ENCODE measurements at regions not wholly inside any gene's neighbourhood (a gene's known extent, or its start where the extent isn't known, plus 50 kb on each side); places are given as distances from the start of the nearest gene placed in this dataset.

DNA sequence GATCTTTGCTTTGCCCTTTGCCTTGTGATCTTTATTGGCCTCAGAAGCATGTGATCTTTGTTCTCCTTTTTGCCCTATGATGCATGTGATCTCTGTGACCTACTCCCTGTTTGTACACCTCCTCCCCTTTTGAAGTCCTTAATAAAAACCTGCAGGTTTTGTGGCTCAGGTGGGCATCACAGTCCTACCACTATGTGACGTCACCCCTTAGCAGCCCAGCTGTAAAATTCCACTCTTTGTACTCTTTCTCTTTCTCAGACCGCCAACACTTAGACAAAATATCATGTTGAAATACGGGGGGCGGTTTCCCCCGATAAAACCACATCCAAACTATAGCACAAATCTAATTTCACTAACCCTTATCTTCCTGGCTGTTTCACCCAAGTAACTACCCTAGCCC lies 76.7 kb upstream of the RAPGEF4 start:
- no peak for DNase-seq (ENCODE audit: low read depth in 2 of 2)

DNA sequence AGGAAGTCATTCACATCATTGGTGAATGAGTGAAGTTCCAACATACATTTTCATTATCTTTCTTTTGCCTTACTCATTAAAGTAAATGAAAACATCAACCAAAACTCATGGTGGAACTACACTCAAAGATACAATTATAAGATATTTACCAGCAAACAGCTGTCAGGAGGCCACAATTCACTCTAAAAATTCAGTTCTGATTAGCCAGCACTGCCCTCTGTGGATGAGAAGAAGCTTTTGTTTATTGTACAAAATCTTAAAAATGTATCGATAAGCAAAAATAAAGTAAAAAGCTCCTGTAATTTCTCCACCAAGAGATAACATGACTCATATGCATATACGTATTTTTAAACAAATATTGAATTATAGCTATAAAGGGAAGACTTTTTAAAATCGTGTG lies 73.5 kb upstream of the RAPGEF4 start:
- DNase-seq (ENCODE audit: low read depth in 2 of 2), result no peak

DNA sequence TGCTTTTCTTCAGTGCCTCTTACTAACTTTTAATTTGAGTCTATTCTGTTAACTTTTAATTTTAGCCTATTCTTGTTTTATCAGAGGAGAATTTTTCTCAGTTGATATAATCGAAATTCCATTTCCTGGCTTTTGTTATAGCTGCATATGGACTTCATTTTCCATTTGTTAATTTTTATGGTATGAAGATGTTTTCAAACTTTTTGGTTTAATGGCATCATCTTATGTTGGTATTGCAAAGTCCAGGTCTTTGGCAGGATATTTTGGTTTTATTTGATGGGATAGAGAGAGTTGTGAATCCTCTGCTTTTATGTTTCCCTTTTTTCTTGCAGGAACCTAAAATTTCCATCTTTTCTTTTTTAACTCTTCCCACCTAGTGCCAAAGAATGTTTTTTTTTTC lies 70.9 kb upstream of the RAPGEF4 start:
- DNase-seq (ENCODE audit: low read depth in 2 of 2), result no peak

GRCh38 chr2:172667581-172668325 lies 67.9 kb upstream of the RAPGEF4 start:
- DNase-seq (ENCODE audit: low read depth in 2 of 2), result no peak

- DNase-seq (ENCODE audit: low read depth in 2 of 2), result no peak
These were observed 64.1 kb upstream of the RAPGEF4 start for GRCh38 chr2:172671501-172671900.

DNA sequence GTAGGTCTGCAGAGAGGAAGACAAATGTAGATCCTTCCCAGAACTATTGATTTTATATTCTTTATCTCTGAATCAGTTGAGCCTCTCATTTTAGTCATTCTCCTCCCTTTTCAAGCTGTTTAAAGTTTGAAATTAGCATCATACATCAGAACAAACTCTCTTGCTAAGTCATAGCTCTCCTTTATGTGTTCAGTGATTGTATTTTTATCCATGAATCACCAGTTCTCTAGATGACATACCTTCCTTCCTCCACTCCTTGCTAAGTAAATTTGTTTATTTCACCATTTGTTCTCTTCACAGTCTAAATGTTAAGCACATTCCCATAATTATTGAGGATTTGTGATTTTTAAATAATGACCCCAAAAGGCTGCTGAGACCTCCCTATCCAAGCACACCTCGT lies 63.5 kb upstream of the RAPGEF4 start:
- DNase-seq (ENCODE audit: low read depth in 2 of 2), result peak in 1 of 2 donors; percentile 70

DNA sequence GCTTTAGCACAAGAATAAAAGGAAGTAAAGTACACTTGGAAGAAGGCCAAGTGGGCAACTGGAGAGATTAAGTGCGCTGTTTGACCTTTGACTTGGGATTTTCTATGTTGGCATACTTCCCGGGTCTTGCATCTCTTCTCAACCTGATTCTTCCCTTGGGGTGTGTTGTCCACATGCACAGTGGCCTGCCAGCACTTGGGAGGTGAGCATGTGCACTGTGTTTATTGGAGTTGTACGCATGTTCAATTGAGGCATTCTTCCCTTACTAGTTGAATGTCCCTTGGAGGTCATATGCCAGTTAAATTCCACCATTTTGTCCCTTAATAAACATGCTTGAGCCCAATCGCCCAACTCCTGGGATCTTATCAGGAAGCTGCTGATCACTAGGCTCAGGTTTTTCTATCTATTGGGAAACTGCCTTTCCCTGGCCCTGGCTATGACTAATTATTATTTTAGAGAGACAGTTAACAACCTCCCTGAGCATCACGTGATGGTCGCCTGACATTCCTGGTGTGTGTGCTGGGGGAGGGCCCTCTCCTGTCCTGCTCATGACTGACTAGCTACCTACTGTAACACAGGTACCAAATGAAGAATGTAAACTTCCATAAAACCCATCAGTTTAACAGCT lies 62.5 kb upstream of the RAPGEF4 start:
- peak; percentile 48 for DNase-seq (ENCODE audit: low read depth in 2 of 2)

- DNase-seq (ENCODE audit: low read depth in 2 of 2), result peak; percentile 45 to 66
These were observed 61.3 kb upstream of the RAPGEF4 start for GRCh38 chr2:172674034-172674967.

GRCh38 chr2:172674968-172675303 lies 60.7 kb upstream of the RAPGEF4 start:
- DNase-seq (ENCODE audit: low read depth in 2 of 2), result no peak

- DNase-seq (ENCODE audit: low read depth in 2 of 2), result peak; percentile 30 to 45
These were observed 58.3 kb upstream of the RAPGEF4 start for GRCh38 chr2:172677363-172677762.

DNA sequence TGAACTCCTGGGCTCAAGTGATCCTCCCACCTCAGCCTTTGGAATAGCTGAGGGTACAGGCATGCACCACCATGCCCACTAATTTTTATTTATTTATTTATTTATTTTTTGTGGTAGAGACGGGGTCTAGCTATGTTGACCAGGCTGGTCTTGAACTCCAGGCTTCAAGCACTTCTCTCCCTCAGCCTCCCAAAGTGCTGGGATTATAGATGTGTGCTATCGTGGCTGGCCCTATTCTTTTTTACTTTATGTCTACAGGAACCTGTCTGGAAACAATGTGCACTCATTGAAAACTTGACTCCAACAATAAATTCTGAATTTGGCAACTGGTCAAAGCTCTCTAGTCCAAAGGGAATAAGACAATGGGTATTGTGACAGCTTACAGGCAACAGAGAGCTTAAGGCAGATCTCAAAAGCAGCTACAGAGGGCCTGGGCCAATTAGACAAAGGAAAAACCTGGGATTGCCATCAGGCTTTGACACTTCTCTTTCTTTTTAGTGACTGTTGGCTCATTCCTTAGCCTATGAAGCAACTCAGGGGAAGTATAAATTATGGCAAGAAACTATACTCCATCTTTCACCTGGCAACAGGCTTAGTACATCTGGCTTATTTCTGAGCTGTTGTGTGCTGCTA lies 55.1 kb upstream of the RAPGEF4 start:
- peak; percentile 72 to 85 for DNase-seq (ENCODE audit: low read depth in 2 of 2)

- no peak for DNase-seq (ENCODE audit: low read depth in 2 of 2)
These were observed 50.2 kb upstream of the RAPGEF4 start for GRCh38 chr2:172685467-172685866.

Measured in lung microvascular endothelial cell (primary cell).